ENCODE measurements at regions not wholly inside any gene's neighbourhood (a gene's known extent, or its start where the extent isn't known, plus 50 kb on each side); places are given as distances from the start of the nearest gene placed in this dataset.

DNA sequence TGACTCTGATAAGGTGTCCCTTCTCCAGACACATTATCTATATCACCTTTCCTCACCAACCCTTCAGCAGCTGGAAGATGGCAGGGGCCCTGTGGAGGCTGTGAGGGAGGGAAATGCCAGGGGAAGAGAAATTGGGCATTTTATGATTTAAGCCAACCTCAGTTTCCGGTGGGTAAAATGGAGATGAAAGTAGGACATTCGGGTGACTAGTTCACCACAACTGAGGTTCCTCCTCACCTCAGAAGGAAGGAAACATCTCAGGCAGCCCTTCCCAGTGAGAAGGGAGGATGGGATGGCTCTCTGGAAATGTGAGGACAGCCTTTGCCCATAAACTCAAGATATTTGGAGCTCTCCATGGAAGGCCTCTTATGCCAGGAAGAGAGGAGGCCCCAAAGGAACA lies 251.5 kb downstream of the MID1IP1 start:
- no TSS peak for BruUV-seq (replicated peaks)
- H2AK5ac ChIP-seq (ENCODE audit: low read depth, low read length): no peak overlapping the region
- H3K4me1 ChIP-seq (ENCODE audit: control insufficient read depth, insufficient read depth, low read length): no peaks in the 10 kb centered on the region
- H2BK15ac ChIP-seq (ENCODE audit: low read depth, low read length): no peak overlapping the region
- no peaks in the 10 kb centered on the region for H3K36me3 ChIP-seq (ENCODE audit: control insufficient read depth, insufficient read depth, low read length)
- no peak overlapping the region for H3K4me3 ChIP-seq (ENCODE audit: insufficient read depth, low read depth, low read length)
- DNase-seq (no peak), ATAC-seq (ENCODE audit: low read depth) (no peak)
- no peak overlapping the region for H2BK120ac ChIP-seq (ENCODE audit: low read depth, low read length)
- H4K5ac ChIP-seq (ENCODE audit: low read depth, low read length): no peak overlapping the region
- H2AK9ac ChIP-seq (replicated peaks; ENCODE audit: low read depth, low read length, poor library complexity): no peak overlapping the region
- no peak overlapping the region for H3K23ac ChIP-seq (ENCODE audit: low read depth, low read length)
- TF ChIP-seq MAZ (IDR thresholded peaks at IDR 0.05; ENCODE audit: borderline replicate concordance, low read depth, low read length) (no peak), MXI1 (IDR thresholded peaks at IDR 0.05; ENCODE audit: borderline replicate concordance, low read depth, low read length) (no peak), BHLHE40 (IDR thresholded peaks at IDR 0.05; ENCODE audit: low read depth, low read length) (no peak), SMC3 (IDR thresholded peaks at IDR 0.05; ENCODE audit: low read depth, low read length) (no peak), NFE2L2 (IDR thresholded peaks at IDR 0.05; ENCODE audit: low read depth, low read length) (no peak), CEBPB (IDR thresholded peaks at IDR 0.05; ENCODE audit: low read depth, low read length) (no peak), RFX5 (IDR thresholded peaks at IDR 0.05; ENCODE audit: low read depth, low read length) (no peak), CHD1 (IDR thresholded peaks at IDR 0.05; ENCODE audit: low read depth, low read length) (no peak), RCOR1 (IDR thresholded peaks at IDR 0.05; ENCODE audit: insufficient replicate concordance, low read length) (no peak), FOS (IDR thresholded peaks at IDR 0.05; ENCODE audit: low read depth, low read length) (no peak), MAFK (IDR thresholded peaks at IDR 0.05; ENCODE audit: low read depth, low read length) (no peak)
- TF ChIP-seq, protein P1, sequence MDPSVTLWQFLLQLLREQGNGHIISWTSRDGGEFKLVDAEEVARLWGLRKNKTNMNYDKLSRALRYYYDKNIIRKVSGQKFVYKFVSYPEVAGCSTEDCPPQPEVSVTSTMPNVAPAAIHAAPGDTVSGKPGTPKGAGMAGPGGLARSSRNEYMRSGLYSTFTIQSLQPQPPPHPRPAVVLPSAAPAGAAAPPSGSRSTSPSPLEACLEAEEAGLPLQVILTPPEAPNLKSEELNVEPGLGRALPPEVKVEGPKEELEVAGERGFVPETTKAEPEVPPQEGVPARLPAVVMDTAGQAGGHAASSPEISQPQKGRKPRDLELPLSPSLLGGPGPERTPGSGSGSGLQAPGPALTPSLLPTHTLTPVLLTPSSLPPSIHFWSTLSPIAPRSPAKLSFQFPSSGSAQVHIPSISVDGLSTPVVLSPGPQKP (IDR thresholded peaks at IDR 0.05; ENCODE audit: borderline replicate concordance, low read depth, low read length): no peak
- TF ChIP-seq, protein P2, sequence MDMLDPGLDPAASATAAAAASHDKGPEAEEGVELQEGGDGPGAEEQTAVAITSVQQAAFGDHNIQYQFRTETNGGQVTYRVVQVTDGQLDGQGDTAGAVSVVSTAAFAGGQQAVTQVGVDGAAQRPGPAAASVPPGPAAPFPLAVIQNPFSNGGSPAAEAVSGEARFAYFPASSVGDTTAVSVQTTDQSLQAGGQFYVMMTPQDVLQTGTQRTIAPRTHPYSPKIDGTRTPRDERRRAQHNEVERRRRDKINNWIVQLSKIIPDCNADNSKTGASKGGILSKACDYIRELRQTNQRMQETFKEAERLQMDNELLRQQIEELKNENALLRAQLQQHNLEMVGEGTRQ (IDR thresholded peaks at IDR 0.05; ENCODE audit: low read depth, low read length): no peak
- ChIA-PET POLR2A (ENCODE audit: unreplicated experiment) (no interaction called here), CTCF (no interaction called here)
- in situ Hi-C loops (cut with MboI; ENCODE audit: low sequenced_read_pairs): no loop called here
- no peak overlapping the region for H3K27ac ChIP-seq (ENCODE audit: insufficient read depth, low read length)
- H3K9me3 ChIP-seq (ENCODE audit: control insufficient read depth, insufficient read depth, low read length): no peaks in the 10 kb centered on the region
- H3K18ac ChIP-seq (ENCODE audit: low read depth, low read length): no peak overlapping the region
- H3K9ac ChIP-seq (ENCODE audit: low read depth, low read length): no peak overlapping the region
- no peak overlapping the region for H2BK20ac ChIP-seq (ENCODE audit: low read depth, low read length)
- H4K20me1 ChIP-seq (ENCODE audit: insufficient read depth, low read length): no peaks in the 10 kb centered on the region
- H3K9me1 ChIP-seq (ENCODE audit: insufficient read depth, low read length): no peaks in the 10 kb centered on the region
- no peak overlapping the region for H2AFZ ChIP-seq (replicated peaks; ENCODE audit: low read length, poor library complexity)
- no peaks in the 10 kb centered on the region for H3K79me1 ChIP-seq (ENCODE audit: low read depth in 1 of 2, low read length in 2 of 2)
- H4K91ac ChIP-seq (ENCODE audit: insufficient read depth, low read depth, low read length): no peak overlapping the region
- intact Hi-C loops (cut with micrococcal nuclease): no loop called here
- H2BK5ac ChIP-seq (ENCODE audit: low read depth, low read length, poor library complexity, severe bottlenecking): no peak overlapping the region
- no peak overlapping the region for H3K14ac ChIP-seq (replicated peaks; ENCODE audit: low read depth, low read length)
- no peak overlapping the region for H3K56ac ChIP-seq (ENCODE audit: extremely low read depth, insufficient read depth, low read length)
- no peak overlapping the region for H4K8ac ChIP-seq (ENCODE audit: low read depth in 2 of 2, low read length in 2 of 2)
- H3K4ac ChIP-seq (ENCODE audit: low read depth, low read length): no peak overlapping the region
- dilution Hi-C loops (cut with HindIII; ENCODE audit: low sequenced_read_pairs, unreplicated experiment): no loop called here
- no peak overlapping the region for H3K4me2 ChIP-seq (ENCODE audit: low read depth, low read length)
- peaks cover 12% of the 10 kb centered on the region for H3K27me3 ChIP-seq (ENCODE audit: control insufficient read depth, insufficient read depth, low read length)
- WGBS, 2 experiments (ENCODE audit: extremely low coverage in 2 of 2, insufficient read length in 1 of 2): no CpG with 5 or more reads among the region's 2 CpGs

All from IMR-90 (cell line).